Gastrocnemius medialis (tissue), 4 donors: ENCODE measurements at regions not wholly inside any gene's neighbourhood (a gene's known extent, or its start where the extent isn't known, plus 50 kb on each side); places are given as distances from the start of the nearest gene placed in this dataset.
"Not testable (repeated sequence)": the region's sequence is repeated elsewhere in the genome, so short reads cannot be mapped to it uniquely, and the experiment has no call there.

Experiments
- ATAC-seq, 2 donors: fragments of 150-250 bp; one replicate each; pipeline ENCODE4 v1.9.1; 2016
- DNase-seq, 2 donors: peaks; one replicate each; pipeline ENCODE4 v3.0.0-alpha.2; 2019
- H3K27ac ChIP-seq, 4 donors: fragments of 200-600 bp; sonication (generic); 1 replicate in 1 of 4; 2 replicates in 3 of 4; pipeline ENCODE4 v1.5.1; 2016 to 2018; ENCODE audit warnings: mild to moderate bottlenecking in 2 of 4, moderate library complexity in 1 of 4
- H3K27me3 ChIP-seq, 3 donors: fragments of 200-600 bp; sonication (generic) in 2 of 3; 1 replicate in 1 of 3; 2 replicates in 2 of 3; pipeline versions ENCODE4 v1.5.1 to v1.6.0; 2016 to 2019; ENCODE audit warnings: mild to moderate bottlenecking in 1 of 3, moderate library complexity in 1 of 3
- H3K36me3 ChIP-seq, 2 donors: fragments of 200-600 bp; sonication (generic) in 1 of 2; one replicate each; pipeline ENCODE4 v1.5.1; 2017 to 2018
- H3K4me1 ChIP-seq, 2 donors: fragments of 200-600 bp; sonication (generic) in 1 of 2; one replicate each; pipeline ENCODE4 v1.5.1; 2016 to 2017; ENCODE audit warnings: mild to moderate bottlenecking in 2 of 2
- H3K4me3 ChIP-seq, 4 donors: fragments of 200-600 bp; sonication (generic) in 3 of 4; 1 replicate in 1 of 4; 2 replicates in 3 of 4; pipeline ENCODE4 v1.5.1; 2016 to 2019; ENCODE audit warnings: mild to moderate bottlenecking in 2 of 4
- H3K9me3 ChIP-seq, 3 donors: fragments of 200-600 bp; sonication (generic) in 2 of 3; 1 replicate in 1 of 3; 2 replicates in 2 of 3; pipeline ENCODE4 v1.5.1; 2016 to 2019
- POLR2A ChIP-seq, 2 donors: fragments of 450-650 bp; IDR thresholded peaks; one replicate each; pipeline ENCODE4 v1.6.1; 2017; ENCODE audit warnings: antibody characterized with exemption in 2 of 2, mild to moderate bottlenecking in 2 of 2, moderate library complexity in 2 of 2
- in situ Hi-C, 4 donors: fragments of 200-750 bp; cut with MboI; loops; one replicate each; pipeline versions ENCODE4 v1.15.0 to v1.8.0; 2017; ENCODE audit warnings: low sequenced_read_pairs in 4 of 4
- intact Hi-C: fragments of 100-400 bp; cut with DNase I; formaldehyde crosslinking; loops from one replicate; pipeline ENCODE4 v1.15.1; 2023; ENCODE audit warnings: low total_unique reads
- TF ChIP-seq, protein P1 (sequence below), 5 experiments: fragments of 450-650 bp in 3 of 5; fragments of 200-600 bp in 2 of 5; sonication (generic) in 2 of 5; IDR thresholded peaks in 4 of 5; conservative IDR thresholded peaks in 1 of 5; 1 replicate in 4 of 5; 2 replicates in 1 of 5; pipeline ENCODE4 v1.5.1; 2016 to 2019; ENCODE audit warnings: antibody characterized with exemption in 5 of 5, mild to moderate bottlenecking in 3 of 5, moderate library complexity in 3 of 5

DNA sequence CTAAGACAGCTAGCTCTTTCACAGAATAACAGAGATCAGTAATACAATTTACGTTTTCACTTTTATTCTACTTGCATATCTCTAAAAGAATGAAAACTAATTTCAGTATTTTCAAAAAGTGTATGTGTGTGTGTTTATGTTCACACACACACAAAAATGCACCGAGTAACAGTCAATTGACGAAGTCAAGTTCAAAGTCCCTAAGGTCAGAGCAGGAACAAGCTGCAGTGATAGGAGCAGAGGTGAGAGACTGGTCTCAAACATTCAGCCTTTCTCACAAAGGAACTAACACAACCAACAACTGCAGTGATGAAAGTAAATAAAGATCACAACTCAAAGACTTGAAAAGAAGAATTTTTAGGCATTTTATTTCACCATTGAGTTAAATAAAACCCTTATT is 429.7 kb downstream of the C12orf50 start:
- DNase-seq, result no peak
- no peak for ATAC-seq
- intact Hi-C loops, result no loop called here

DNA sequence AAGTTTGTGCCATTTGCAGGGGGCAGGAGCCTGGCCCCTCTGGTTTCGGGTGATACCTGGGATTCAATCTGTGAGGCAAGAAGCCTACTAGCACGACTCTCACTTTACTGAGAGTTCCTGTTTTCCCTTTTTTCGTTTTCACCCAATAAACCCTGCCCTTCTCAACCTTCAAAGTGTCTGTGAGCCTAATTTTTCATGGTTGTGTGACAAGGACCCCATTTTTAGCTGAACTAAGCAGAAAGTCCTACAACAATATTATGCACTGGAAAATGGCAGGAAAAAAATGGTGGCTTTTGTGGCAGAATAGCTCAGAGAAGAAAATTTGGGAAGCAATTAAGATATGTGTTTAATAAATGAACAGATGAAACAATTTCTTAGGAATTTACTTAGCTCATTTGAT is 432.1 kb downstream of the C12orf50 start:
- H3K4me1 ChIP-seq, result no peaks in the 10 kb centered on the region
- H3K36me3 ChIP-seq, result no peaks in the 10 kb centered on the region
- no peak overlapping the region for H3K4me3 ChIP-seq
- DNase-seq, result no peak
- H3K27ac ChIP-seq, result no peak overlapping the region
- in situ Hi-C loops (no loop called here), intact Hi-C loops (no loop called here)
- ATAC-seq, result no peak
- TF ChIP-seq POLR2A (IDR thresholded peaks at IDR 0.05), result no peak
- TF ChIP-seq, protein P1, sequence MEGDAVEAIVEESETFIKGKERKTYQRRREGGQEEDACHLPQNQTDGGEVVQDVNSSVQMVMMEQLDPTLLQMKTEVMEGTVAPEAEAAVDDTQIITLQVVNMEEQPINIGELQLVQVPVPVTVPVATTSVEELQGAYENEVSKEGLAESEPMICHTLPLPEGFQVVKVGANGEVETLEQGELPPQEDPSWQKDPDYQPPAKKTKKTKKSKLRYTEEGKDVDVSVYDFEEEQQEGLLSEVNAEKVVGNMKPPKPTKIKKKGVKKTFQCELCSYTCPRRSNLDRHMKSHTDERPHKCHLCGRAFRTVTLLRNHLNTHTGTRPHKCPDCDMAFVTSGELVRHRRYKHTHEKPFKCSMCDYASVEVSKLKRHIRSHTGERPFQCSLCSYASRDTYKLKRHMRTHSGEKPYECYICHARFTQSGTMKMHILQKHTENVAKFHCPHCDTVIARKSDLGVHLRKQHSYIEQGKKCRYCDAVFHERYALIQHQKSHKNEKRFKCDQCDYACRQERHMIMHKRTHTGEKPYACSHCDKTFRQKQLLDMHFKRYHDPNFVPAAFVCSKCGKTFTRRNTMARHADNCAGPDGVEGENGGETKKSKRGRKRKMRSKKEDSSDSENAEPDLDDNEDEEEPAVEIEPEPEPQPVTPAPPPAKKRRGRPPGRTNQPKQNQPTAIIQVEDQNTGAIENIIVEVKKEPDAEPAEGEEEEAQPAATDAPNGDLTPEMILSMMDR (IDR thresholded peaks at IDR 0.05 in 4 of 5, conservative IDR thresholded peaks at IDR 0.05 in 1 of 5), result no peak
- H3K9me3 ChIP-seq, result no peaks in the 10 kb centered on the region
- H3K27me3 ChIP-seq, result no peaks in the 10 kb centered on the region

More for the DNA sequence above, 429.7 kb downstream of the C12orf50 start:
- H3K4me3 ChIP-seq, result no peak overlapping the region
- no peaks in the 10 kb centered on the region for H3K9me3 ChIP-seq
- H3K27ac ChIP-seq, result no peak overlapping the region
- TF ChIP-seq, protein P1 (IDR thresholded peaks at IDR 0.05 in 4 of 5, conservative IDR thresholded peaks at IDR 0.05 in 1 of 5), result no peak
- TF ChIP-seq POLR2A (IDR thresholded peaks at IDR 0.05), result no peak
- no peaks in the 10 kb centered on the region for H3K27me3 ChIP-seq
- H3K36me3 ChIP-seq, result no peaks in the 10 kb centered on the region
- in situ Hi-C loops, result no loop called here
- H3K4me1 ChIP-seq, result no peaks in the 10 kb centered on the region

DNA sequence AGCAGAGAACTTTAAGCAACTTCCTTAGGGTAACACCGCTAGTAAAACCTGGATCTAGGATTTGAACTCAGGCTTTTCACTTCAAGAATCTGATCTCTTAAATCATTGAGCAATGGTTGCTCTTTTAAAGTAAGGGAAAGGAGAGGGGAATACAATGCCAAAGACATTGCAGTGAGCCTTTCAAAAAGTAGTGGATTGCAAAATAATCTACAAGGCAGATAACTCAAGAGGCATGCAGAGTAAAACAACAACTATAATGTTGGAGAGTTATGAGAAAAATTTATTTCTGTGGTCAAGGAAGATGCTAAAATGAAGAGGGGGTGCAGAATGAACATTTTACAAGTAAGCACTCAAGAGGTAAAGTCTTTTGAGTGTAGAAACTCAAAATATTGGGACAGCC is 432.6 kb downstream of the C12orf50 start:
- no peaks in the 10 kb centered on the region for H3K27me3 ChIP-seq
- no peak for ATAC-seq
- no peaks in the 10 kb centered on the region for H3K36me3 ChIP-seq
- DNase-seq, result no peak
- intact Hi-C loops (no loop called here), in situ Hi-C loops (no loop called here)
- no peak overlapping the region for H3K4me3 ChIP-seq
- no peak for TF ChIP-seq POLR2A (IDR thresholded peaks at IDR 0.05)
- TF ChIP-seq, protein P1 (IDR thresholded peaks at IDR 0.05 in 4 of 5, conservative IDR thresholded peaks at IDR 0.05 in 1 of 5), result no peak
- H3K9me3 ChIP-seq, result no peaks in the 10 kb centered on the region
- no peak overlapping the region for H3K27ac ChIP-seq
- H3K4me1 ChIP-seq, result no peaks in the 10 kb centered on the region

DNA sequence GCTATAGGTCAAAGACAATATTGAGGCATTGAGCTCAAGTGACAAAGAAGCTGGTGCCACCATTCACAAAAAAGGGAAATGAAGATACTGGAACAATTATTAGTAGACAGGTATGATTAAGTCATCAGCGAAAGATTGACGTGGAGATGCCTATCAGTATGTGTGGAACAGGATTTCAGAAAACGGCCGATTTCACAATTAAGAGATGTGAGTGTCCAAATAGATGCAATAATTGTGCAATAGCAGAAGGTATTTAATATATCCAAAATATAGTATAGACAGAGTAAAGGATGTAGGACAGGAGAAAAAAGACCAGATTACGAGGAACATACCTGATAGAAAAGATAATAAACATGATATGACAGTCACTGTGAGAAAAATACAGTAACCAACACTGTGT is 433.1 kb downstream of the C12orf50 start:
- ATAC-seq (no peak), DNase-seq (no peak)
- in situ Hi-C loops (no loop called here), intact Hi-C loops (no loop called here)
- Histone ChIP-seq H3K4me1 (no peaks in the 10 kb centered on the region), H3K4me3 (no peak overlapping the region), H3K27ac (no peak overlapping the region), H3K9me3 (no peaks in the 10 kb centered on the region), H3K36me3 (no peaks in the 10 kb centered on the region), H3K27me3 (no peaks in the 10 kb centered on the region)
- no peak for TF ChIP-seq POLR2A (IDR thresholded peaks at IDR 0.05)
- TF ChIP-seq, protein P1 (IDR thresholded peaks at IDR 0.05 in 4 of 5, conservative IDR thresholded peaks at IDR 0.05 in 1 of 5), result no peak

DNA sequence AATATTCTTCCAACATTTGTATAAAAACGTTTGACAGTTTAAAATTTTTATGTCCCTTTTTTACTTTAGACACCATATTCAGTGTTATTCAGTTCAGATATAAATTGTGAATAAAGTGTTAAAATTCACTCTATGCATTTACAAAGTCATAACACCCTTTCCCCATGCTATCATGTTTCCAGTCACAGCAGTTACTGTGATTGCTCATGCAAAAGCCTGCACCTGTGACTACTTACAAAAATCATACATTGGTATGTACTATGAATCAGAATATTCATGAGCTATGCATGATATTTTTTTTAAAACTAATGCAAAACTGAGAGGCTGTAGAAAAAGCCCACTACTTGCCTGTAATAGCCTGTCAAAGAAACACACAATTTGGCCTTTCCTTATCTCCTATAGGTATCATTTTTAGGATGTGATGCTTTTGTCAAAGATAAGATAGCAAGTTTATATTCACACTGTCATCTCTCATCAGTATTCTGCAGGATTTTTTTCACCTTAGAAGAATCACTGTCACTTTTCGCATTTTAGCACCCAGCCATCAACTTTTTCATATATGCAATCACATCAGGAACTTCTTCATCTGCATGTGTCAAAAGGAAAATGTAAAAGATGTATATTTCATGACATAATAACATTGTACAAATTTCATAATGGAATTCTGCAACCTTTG is 443.2 kb downstream of the C12orf50 start:
- Histone ChIP-seq H3K4me3 (no peak overlapping the region), H3K27me3 (no peaks in the 10 kb centered on the region), H3K4me1 (no peaks in the 10 kb centered on the region), H3K36me3 (no peaks in the 10 kb centered on the region), H3K9me3 (no peaks in the 10 kb centered on the region), H3K27ac (no peak overlapping the region)
- ATAC-seq (no peak), DNase-seq (no peak)
- TF ChIP-seq, protein P1 (IDR thresholded peaks at IDR 0.05 in 4 of 5, conservative IDR thresholded peaks at IDR 0.05 in 1 of 5), result no peak
- TF ChIP-seq POLR2A (IDR thresholded peaks at IDR 0.05), result no peak
- in situ Hi-C loops (no loop called here), intact Hi-C loops (no loop called here)

DNA sequence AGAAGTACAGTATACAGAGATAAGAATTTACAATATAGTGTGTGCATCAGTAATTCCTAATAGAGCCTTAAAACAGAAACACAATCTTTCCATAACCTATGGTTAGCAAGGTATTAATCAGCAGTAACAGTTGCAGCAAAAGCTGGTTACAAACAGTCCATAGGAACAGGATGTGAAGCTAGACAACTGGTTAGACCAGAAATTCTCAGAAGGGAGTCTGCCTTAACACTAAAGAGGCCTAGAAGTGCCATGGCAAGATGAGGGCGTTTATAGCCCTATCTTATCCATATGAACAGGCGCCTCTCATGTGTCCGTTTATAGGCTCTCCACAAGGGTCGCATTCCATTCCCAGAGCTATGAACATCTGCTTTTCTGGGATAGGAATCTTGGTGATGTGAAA is 450.1 kb downstream of the C12orf50 start:
- H3K27me3 ChIP-seq, intact Hi-C loops, DNase-seq, H3K36me3 ChIP-seq, in situ Hi-C loops, H3K4me3 ChIP-seq, ATAC-seq, H3K4me1 ChIP-seq, H3K9me3 ChIP-seq, H3K27ac ChIP-seq: not testable (repeated sequence)
